Liver (tissue), 8 donors: ENCODE measurements at regions not wholly inside any gene's neighbourhood (a gene's known extent, or its start where the extent isn't known, plus 50 kb on each side); places are given as distances from the start of the nearest gene placed in this dataset.

Experiments used
- DNase-seq: peaks from one replicate; pipeline ENCODE4 v3.0.0-alpha.2; 2017; ENCODE audit warnings: low spot score
- H3K27ac ChIP-seq, 2 donors: one replicate each; pipeline ENCODE4 v1.7.0; 2013; ENCODE audit warnings: inconsistent platforms in 2 of 2, low read length in 2 of 2, control low read depth in 1 of 2, low read depth in 1 of 2, mild to moderate bottlenecking in 1 of 2
- H3K27me3 ChIP-seq, 4 donors: one replicate each; pipeline versions ENCODE4 v1.6.1 to v1.7.0; 2013; ENCODE audit warnings: low read length in 3 of 4, inconsistent platforms in 1 of 4, mild to moderate bottlenecking in 1 of 4, moderate library complexity in 1 of 4; ENCODE audit not compliant: control insufficient read depth in 4 of 4, insufficient read depth in 4 of 4
- H3K36me3 ChIP-seq, 4 donors: one replicate each; pipeline versions ENCODE4 v1.6.1 to v1.7.0; 2013; ENCODE audit warnings: low read length in 3 of 4, mild to moderate bottlenecking in 3 of 4, low read depth in 1 of 4, moderate library complexity in 1 of 4; ENCODE audit not compliant: control insufficient read depth in 4 of 4, insufficient read depth in 3 of 4
- H3K4me1 ChIP-seq, 4 donors: one replicate each; pipeline versions ENCODE4 v1.6.1 to v1.7.0; 2013; ENCODE audit warnings: low read length in 3 of 4, mild to moderate bottlenecking in 3 of 4, moderate library complexity in 1 of 4; ENCODE audit not compliant: control insufficient read depth in 4 of 4, insufficient read depth in 4 of 4
- H3K4me3 ChIP-seq, 3 donors: one replicate each; pipeline versions ENCODE4 v1.6.1 to v1.7.0; 2013; ENCODE audit warnings: low read length in 3 of 3, control low read depth in 1 of 3, low read depth in 1 of 3, mild to moderate bottlenecking in 1 of 3
- H3K9ac ChIP-seq, 2 donors: one replicate each; pipeline ENCODE4 v1.7.0; 2013; ENCODE audit warnings: low read length in 2 of 2, mild to moderate bottlenecking in 2 of 2, moderate library complexity in 2 of 2, control low read depth in 1 of 2, low read depth in 1 of 2
- H3K9me3 ChIP-seq, 4 donors: one replicate each; pipeline versions ENCODE4 v1.6.1 to v1.7.0; 2013; ENCODE audit warnings: low read length in 3 of 4; ENCODE audit not compliant: control insufficient read depth in 4 of 4
- CTCF ChIP-seq: fragments of 150-350 bp; IDR thresholded peaks from 2 replicates; pipeline ENCODE4 v1.5.1; 2017; ENCODE audit warnings: improper control_type of control experiment, low read depth, low read length; ENCODE audit not compliant: missing input control
- EGR1 ChIP-seq, 2 donors: IDR thresholded peaks; 2 replicates each; pipeline ENCODE4 v1.6.1; 2016 to 2018; ENCODE audit warnings: antibody characterized with exemption in 2 of 2, low read depth in 2 of 2
- FOXA1 ChIP-seq: IDR thresholded peaks from 2 replicates; pipeline ENCODE4 v1.6.1; 2016; ENCODE audit warnings: antibody characterized with exemption
- FOXA2 ChIP-seq: IDR thresholded peaks from 2 replicates; pipeline ENCODE4 v1.6.1; 2016; ENCODE audit warnings: antibody characterized with exemption
- GABPA ChIP-seq, 2 donors: IDR thresholded peaks in 1 of 2; conservative IDR thresholded peaks in 1 of 2; 2 replicates each; pipeline ENCODE4 v1.6.1; 2016; ENCODE audit warnings: antibody characterized with exemption in 2 of 2, mild to moderate bottlenecking in 1 of 2, moderate library complexity in 1 of 2
- HNF4A ChIP-seq, 2 donors: conservative IDR thresholded peaks; 2 replicates each; pipeline ENCODE4 v1.6.1; 2016; ENCODE audit warnings: antibody characterized with exemption in 2 of 2, mild to moderate bottlenecking in 2 of 2
- HNF4G ChIP-seq: IDR thresholded peaks from 2 replicates; pipeline ENCODE4 v1.6.1; 2016; ENCODE audit warnings: antibody characterized with exemption
- JUND ChIP-seq, 2 donors: IDR thresholded peaks; 2 replicates each; pipeline ENCODE4 v1.6.1; 2016; ENCODE audit warnings: antibody characterized with exemption in 2 of 2
- NR2F2 ChIP-seq: IDR thresholded peaks from 2 replicates; pipeline ENCODE4 v1.6.1; 2016; ENCODE audit warnings: antibody characterized with exemption
- RAD21 ChIP-seq, 2 donors: IDR thresholded peaks; 2 replicates each; pipeline ENCODE4 v1.6.1; 2016; ENCODE audit warnings: antibody characterized with exemption in 2 of 2, mild to moderate bottlenecking in 2 of 2
- RXRA ChIP-seq, 2 donors: IDR thresholded peaks; 2 replicates each; pipeline ENCODE4 v1.6.1; 2017 to 2018; ENCODE audit warnings: antibody characterized with exemption in 2 of 2, mild to moderate bottlenecking in 1 of 2
- SP1 ChIP-seq: IDR thresholded peaks from 2 replicates; pipeline ENCODE4 v1.6.1; 2018; ENCODE audit warnings: antibody characterized with exemption, mild to moderate bottlenecking
- TAF1 ChIP-seq: conservative IDR thresholded peaks from 2 replicates; pipeline ENCODE4 v1.6.1; 2016; ENCODE audit warnings: antibody characterized with exemption, mild to moderate bottlenecking
- YY1 ChIP-seq: IDR thresholded peaks from 2 replicates; pipeline ENCODE4 v1.6.1; 2016; ENCODE audit warnings: antibody characterized with exemption, mild to moderate bottlenecking
- ZBTB33 ChIP-seq: IDR thresholded peaks from 2 replicates; pipeline ENCODE4 v1.6.1; 2016; ENCODE audit warnings: antibody characterized with exemption
- WGBS: extraction: QIAGEN DNeasy Blood & Tissue Kit; methylation state at CpG from one replicate; pipeline ENCODE4 v1.1.7; 2013; 5-methylcytosine and 5-hydroxymethylcytosine counted together
- TF ChIP-seq, protein P1 (sequence below): IDR thresholded peaks from 2 replicates; pipeline ENCODE4 v1.6.1; 2016; ENCODE audit warnings: antibody characterized with exemption
- donor health status: healthy.
- donor health status: healthy.
- donor health status: healthy.
- donor health status: healthy.
- donor health status: healthy.

- WGBS, result 62% methylated on average over 2 of the region's 2 CpGs
- DNase-seq, result no peak
- Histone ChIP-seq H3K9me3 (no peaks in the 10 kb centered on the region), H3K4me1 (no peaks in the 10 kb centered on the region), H3K36me3 (no peaks in the 10 kb centered on the region), H3K4me3 (no peak overlapping the region), H3K27me3 (no peaks in the 10 kb centered on the region), H3K9ac (no peak overlapping the region), H3K27ac (no peak overlapping the region)
- TF ChIP-seq NR2F2 (no peak), RAD21 (IDR thresholded peaks at IDR 0.05) (no peak), FOXA2 (no peak), SP1 (no peak)
- TF ChIP-seq, protein P1, sequence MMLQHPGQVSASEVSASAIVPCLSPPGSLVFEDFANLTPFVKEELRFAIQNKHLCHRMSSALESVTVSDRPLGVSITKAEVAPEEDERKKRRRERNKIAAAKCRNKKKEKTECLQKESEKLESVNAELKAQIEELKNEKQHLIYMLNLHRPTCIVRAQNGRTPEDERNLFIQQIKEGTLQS, result no peak
Measured at GRCh38 chr11:91312541-91312940, 912.1 kb upstream of the FAT3 start.

DNA sequence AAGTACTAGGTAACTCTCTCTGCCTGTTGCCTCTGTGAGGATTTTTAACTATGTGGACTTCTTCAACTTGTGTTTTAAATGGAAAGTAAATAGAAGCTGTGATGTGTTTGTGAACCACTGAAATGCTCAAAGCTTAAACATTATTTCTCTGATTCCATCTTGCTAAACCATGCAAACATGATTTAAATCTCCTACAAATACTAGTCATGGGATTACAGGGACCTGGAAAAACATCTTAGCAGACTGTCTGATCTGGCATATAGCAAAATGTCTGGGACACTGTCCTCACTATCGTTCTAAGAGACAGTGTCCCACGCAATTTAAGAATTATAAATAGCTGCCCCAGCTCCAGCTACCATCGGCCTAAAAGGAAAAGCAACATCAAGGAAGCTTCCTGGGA lies 914.5 kb upstream of the FAT3 start:
- 64% methylated on average over 3 of the region's 3 CpGs for WGBS
- Histone ChIP-seq H3K27me3 (no peaks in the 10 kb centered on the region), H3K4me1 (no peaks in the 10 kb centered on the region), H3K4me3 (no peak overlapping the region), H3K36me3 (no peaks in the 10 kb centered on the region), H3K9ac (no peak overlapping the region), H3K27ac (no peak overlapping the region), H3K9me3 (no peaks in the 10 kb centered on the region)
- no peak for TF ChIP-seq RXRA (IDR thresholded peaks at IDR 0.05)
- TF ChIP-seq FOXA2, result no peak
- no peak for TF ChIP-seq YY1
- no peak for TF ChIP-seq HNF4A (conservative IDR thresholded peaks at IDR 0.05)
- DNase-seq, result no peak

GRCh38 chr11:91308069-91308468 lies 916.5 kb upstream of the FAT3 start:
- WGBS, result 67% methylated on average over 2 of the region's 2 CpGs
- Histone ChIP-seq H3K27me3 (no peaks in the 10 kb centered on the region), H3K9ac (no peak overlapping the region), H3K36me3 (no peaks in the 10 kb centered on the region), H3K27ac (no peak overlapping the region), H3K4me1 (no peaks in the 10 kb centered on the region), H3K9me3 (no peaks in the 10 kb centered on the region), H3K4me3 (no peak overlapping the region)
- no peak for DNase-seq
- no peak for TF ChIP-seq YY1
- TF ChIP-seq RAD21 (IDR thresholded peaks at IDR 0.05), result no peak
- no peak for TF ChIP-seq TAF1

DNA sequence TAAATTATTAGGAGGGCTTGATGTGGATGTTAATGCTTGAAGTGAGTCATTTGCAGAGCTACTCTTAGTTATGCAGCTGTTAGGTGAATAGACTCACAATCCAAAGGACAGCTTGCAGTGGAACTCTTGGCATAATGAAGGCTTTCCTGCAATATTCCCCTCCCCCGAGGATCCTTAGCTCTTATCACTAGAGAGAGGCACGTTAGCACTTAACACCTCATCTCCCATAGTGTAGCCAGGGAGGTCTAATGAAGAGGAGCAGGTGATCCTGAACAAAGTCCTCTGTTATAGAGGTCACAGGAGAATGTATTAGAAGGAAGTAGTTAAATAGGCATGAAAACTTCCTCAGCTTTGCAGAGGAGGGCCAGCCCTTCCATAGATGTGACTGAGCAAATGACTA lies 919.2 kb upstream of the FAT3 start:
- H3K4me1 ChIP-seq, result no peaks in the 10 kb centered on the region
- H3K9ac ChIP-seq, result no peak overlapping the region
- H3K4me3 ChIP-seq, result no peak overlapping the region
- H3K27ac ChIP-seq, result no peak overlapping the region
- no peaks in the 10 kb centered on the region for H3K9me3 ChIP-seq
- H3K27me3 ChIP-seq, result no peaks in the 10 kb centered on the region
- no peaks in the 10 kb centered on the region for H3K36me3 ChIP-seq
- no peak for DNase-seq
- TF ChIP-seq, protein P1, result no peak
- TF ChIP-seq GABPA (IDR thresholded peaks at IDR 0.05 in 1 of 2, conservative IDR thresholded peaks at IDR 0.05 in 1 of 2) (no peak), FOXA2 (no peak)
- 26% methylated on average over 2 of the region's 2 CpGs for WGBS

DNA sequence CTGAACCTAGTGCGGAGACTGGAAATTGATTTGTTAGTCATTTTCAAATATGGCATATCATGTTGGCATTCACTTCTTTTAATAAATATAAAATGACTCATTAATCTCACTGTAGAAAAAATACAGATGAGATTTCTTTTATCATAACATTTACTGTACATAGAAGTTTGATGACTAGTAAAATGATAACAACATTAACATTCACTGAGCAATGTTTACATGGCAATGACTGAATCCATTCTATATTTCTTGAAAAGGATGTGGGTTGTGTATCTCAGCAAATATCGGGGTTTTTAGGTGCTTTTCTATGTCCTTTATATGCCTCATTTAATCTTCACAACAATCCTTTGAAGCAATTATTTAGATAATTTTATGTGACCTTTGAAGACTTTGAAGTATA lies 920.9 kb upstream of the FAT3 start:
- H3K36me3 ChIP-seq, result no peaks in the 10 kb centered on the region
- DNase-seq, result no peak
- no peak overlapping the region for H3K9ac ChIP-seq
- no peaks in the 10 kb centered on the region for H3K9me3 ChIP-seq
- H3K27me3 ChIP-seq, result no peaks in the 10 kb centered on the region
- H3K4me1 ChIP-seq, result no peaks in the 10 kb centered on the region
- TF ChIP-seq YY1, result no peak
- no peak for TF ChIP-seq EGR1 (IDR thresholded peaks at IDR 0.05; ENCODE audit: low read depth in 2 of 2)
- TF ChIP-seq RAD21 (IDR thresholded peaks at IDR 0.05), result no peak
- TF ChIP-seq, protein P1, result no peak
- no peak for TF ChIP-seq RXRA (IDR thresholded peaks at IDR 0.05)
- no peak for TF ChIP-seq HNF4A (conservative IDR thresholded peaks at IDR 0.05)
- TF ChIP-seq ZBTB33, result no peak
- TF ChIP-seq HNF4G, result no peak
- TF ChIP-seq SP1, result no peak
- no peak for TF ChIP-seq JUND (IDR thresholded peaks at IDR 0.05)
- TF ChIP-seq GABPA (IDR thresholded peaks at IDR 0.05 in 1 of 2, conservative IDR thresholded peaks at IDR 0.05 in 1 of 2), result no peak
- TF ChIP-seq CTCF, result no peak
- TF ChIP-seq FOXA1, result no peak
- TF ChIP-seq FOXA2, result no peak
- 86% methylated on average over 2 of the region's 2 CpGs for WGBS
- H3K27ac ChIP-seq, result no peak overlapping the region
- no peak overlapping the region for H3K4me3 ChIP-seq
